Liver (tissue), 8 donors: ENCODE measurements at regions not wholly inside any gene's neighbourhood (a gene's known extent, or its start where the extent isn't known, plus 50 kb on each side); places are given as distances from the start of the nearest gene placed in this dataset.

Experiments used
- DNase-seq: peaks from one replicate; pipeline ENCODE4 v3.0.0-alpha.2; 2017; ENCODE audit warnings: low spot score
- H3K27ac ChIP-seq, 2 donors: one replicate each; pipeline ENCODE4 v1.7.0; 2013; ENCODE audit warnings: inconsistent platforms in 2 of 2, low read length in 2 of 2, control low read depth in 1 of 2, low read depth in 1 of 2, mild to moderate bottlenecking in 1 of 2
- H3K27me3 ChIP-seq, 4 donors: one replicate each; pipeline versions ENCODE4 v1.6.1 to v1.7.0; 2013; ENCODE audit warnings: low read length in 3 of 4, inconsistent platforms in 1 of 4, mild to moderate bottlenecking in 1 of 4, moderate library complexity in 1 of 4; ENCODE audit not compliant: control insufficient read depth in 4 of 4, insufficient read depth in 4 of 4
- H3K36me3 ChIP-seq, 4 donors: one replicate each; pipeline versions ENCODE4 v1.6.1 to v1.7.0; 2013; ENCODE audit warnings: low read length in 3 of 4, mild to moderate bottlenecking in 3 of 4, low read depth in 1 of 4, moderate library complexity in 1 of 4; ENCODE audit not compliant: control insufficient read depth in 4 of 4, insufficient read depth in 3 of 4
- H3K4me1 ChIP-seq, 4 donors: one replicate each; pipeline versions ENCODE4 v1.6.1 to v1.7.0; 2013; ENCODE audit warnings: low read length in 3 of 4, mild to moderate bottlenecking in 3 of 4, moderate library complexity in 1 of 4; ENCODE audit not compliant: control insufficient read depth in 4 of 4, insufficient read depth in 4 of 4
- H3K4me3 ChIP-seq, 3 donors: one replicate each; pipeline versions ENCODE4 v1.6.1 to v1.7.0; 2013; ENCODE audit warnings: low read length in 3 of 3, control low read depth in 1 of 3, low read depth in 1 of 3, mild to moderate bottlenecking in 1 of 3
- H3K9ac ChIP-seq, 2 donors: one replicate each; pipeline ENCODE4 v1.7.0; 2013; ENCODE audit warnings: low read length in 2 of 2, mild to moderate bottlenecking in 2 of 2, moderate library complexity in 2 of 2, control low read depth in 1 of 2, low read depth in 1 of 2
- H3K9me3 ChIP-seq, 4 donors: one replicate each; pipeline versions ENCODE4 v1.6.1 to v1.7.0; 2013; ENCODE audit warnings: low read length in 3 of 4; ENCODE audit not compliant: control insufficient read depth in 4 of 4
- ATF3 ChIP-seq: IDR thresholded peaks from 2 replicates; pipeline ENCODE4 v1.6.1; 2016; ENCODE audit warnings: antibody characterized with exemption
- CTCF ChIP-seq: fragments of 150-350 bp; IDR thresholded peaks from 2 replicates; pipeline ENCODE4 v1.5.1; 2017; ENCODE audit warnings: improper control_type of control experiment, low read depth, low read length; ENCODE audit not compliant: missing input control
- EGR1 ChIP-seq, 2 donors: IDR thresholded peaks; 2 replicates each; pipeline ENCODE4 v1.6.1; 2016 to 2018; ENCODE audit warnings: antibody characterized with exemption in 2 of 2, low read depth in 2 of 2
- FOXA1 ChIP-seq: IDR thresholded peaks from 2 replicates; pipeline ENCODE4 v1.6.1; 2016; ENCODE audit warnings: antibody characterized with exemption
- FOXA2 ChIP-seq: IDR thresholded peaks from 2 replicates; pipeline ENCODE4 v1.6.1; 2016; ENCODE audit warnings: antibody characterized with exemption
- GABPA ChIP-seq, 2 donors: IDR thresholded peaks in 1 of 2; conservative IDR thresholded peaks in 1 of 2; 2 replicates each; pipeline ENCODE4 v1.6.1; 2016; ENCODE audit warnings: antibody characterized with exemption in 2 of 2, mild to moderate bottlenecking in 1 of 2, moderate library complexity in 1 of 2
- HNF4A ChIP-seq, 2 donors: conservative IDR thresholded peaks; 2 replicates each; pipeline ENCODE4 v1.6.1; 2016; ENCODE audit warnings: antibody characterized with exemption in 2 of 2, mild to moderate bottlenecking in 2 of 2
- HNF4G ChIP-seq: IDR thresholded peaks from 2 replicates; pipeline ENCODE4 v1.6.1; 2016; ENCODE audit warnings: antibody characterized with exemption
- MAX ChIP-seq: IDR thresholded peaks from 2 replicates; pipeline ENCODE4 v1.6.1; 2016; ENCODE audit warnings: antibody characterized with exemption
- RAD21 ChIP-seq, 2 donors: IDR thresholded peaks; 2 replicates each; pipeline ENCODE4 v1.6.1; 2016; ENCODE audit warnings: antibody characterized with exemption in 2 of 2, mild to moderate bottlenecking in 2 of 2
- REST ChIP-seq: IDR thresholded peaks from 2 replicates; pipeline ENCODE4 v1.6.1; 2016; ENCODE audit warnings: antibody characterized with exemption, mild to moderate bottlenecking
- RXRA ChIP-seq, 2 donors: IDR thresholded peaks; 2 replicates each; pipeline ENCODE4 v1.6.1; 2017 to 2018; ENCODE audit warnings: antibody characterized with exemption in 2 of 2, mild to moderate bottlenecking in 1 of 2
- SP1 ChIP-seq: IDR thresholded peaks from 2 replicates; pipeline ENCODE4 v1.6.1; 2018; ENCODE audit warnings: antibody characterized with exemption, mild to moderate bottlenecking
- TAF1 ChIP-seq: conservative IDR thresholded peaks from 2 replicates; pipeline ENCODE4 v1.6.1; 2016; ENCODE audit warnings: antibody characterized with exemption, mild to moderate bottlenecking
- YY1 ChIP-seq: IDR thresholded peaks from 2 replicates; pipeline ENCODE4 v1.6.1; 2016; ENCODE audit warnings: antibody characterized with exemption, mild to moderate bottlenecking
- ZBTB33 ChIP-seq: IDR thresholded peaks from 2 replicates; pipeline ENCODE4 v1.6.1; 2016; ENCODE audit warnings: antibody characterized with exemption
- WGBS: extraction: QIAGEN DNeasy Blood & Tissue Kit; methylation state at CpG from one replicate; pipeline ENCODE4 v1.1.7; 2013; 5-methylcytosine and 5-hydroxymethylcytosine counted together
- donor health status: healthy.
- donor health status: healthy.
- donor health status: healthy.
- donor health status: healthy.
- donor health status: healthy.

- no peaks in the 10 kb centered on the region for H3K4me1 ChIP-seq
- no peaks in the 10 kb centered on the region for H3K36me3 ChIP-seq
- H3K27ac ChIP-seq = no peak overlapping the region
- DNase-seq = no peak
- no peak for TF ChIP-seq ZBTB33
- TF ChIP-seq SP1 = no peak
- no peak for TF ChIP-seq HNF4G
- no peak for TF ChIP-seq YY1
- TF ChIP-seq GABPA (IDR thresholded peaks at IDR 0.05 in 1 of 2, conservative IDR thresholded peaks at IDR 0.05 in 1 of 2) = no peak
- TF ChIP-seq MAX = no peak
- no peak for TF ChIP-seq FOXA2
- no peak for TF ChIP-seq FOXA1
- no peak for TF ChIP-seq CTCF
- TF ChIP-seq TAF1 = no peak
- TF ChIP-seq EGR1 (IDR thresholded peaks at IDR 0.05; ENCODE audit: low read depth in 2 of 2) = no peak
- TF ChIP-seq HNF4A (conservative IDR thresholded peaks at IDR 0.05) = no peak
- TF ChIP-seq REST = no peak
- TF ChIP-seq RXRA (IDR thresholded peaks at IDR 0.05) = no peak
- TF ChIP-seq RAD21 (IDR thresholded peaks at IDR 0.05) = no peak
- TF ChIP-seq ATF3 = no peak
- no peak overlapping the region for H3K4me3 ChIP-seq
- peaks cover 0 to 3% (median 0%) of the 10 kb centered on the region in 4 donors for H3K9me3 ChIP-seq
- H3K27me3 ChIP-seq = no peaks in the 10 kb centered on the region
- WGBS = 97% methylated on average over 1 of the region's 1 CpG
- H3K9ac ChIP-seq = no peak overlapping the region
Measured at GRCh38 chr21:15506086-15506485, 223.7 kb upstream of the USP25 start.

GRCh38 chr21:15508554-15508953 lies 221.2 kb upstream of the USP25 start:
- 82% methylated on average over 3 of the region's 3 CpGs for WGBS
- Histone ChIP-seq H3K36me3 (no peaks in the 10 kb centered on the region), H3K4me3 (no peak overlapping the region), H3K27ac (no peak overlapping the region), H3K9ac (no peak overlapping the region), H3K9me3 (peaks cover 0 to 3% (median 0%) of the 10 kb centered on the region in 4 donors), H3K27me3 (no peaks in the 10 kb centered on the region), H3K4me1 (peaks cover 0 to under 1% (median 0%) of the 10 kb centered on the region in 4 donors)
- no peak for TF ChIP-seq MAX
- no peak for TF ChIP-seq HNF4G
- no peak for TF ChIP-seq HNF4A (conservative IDR thresholded peaks at IDR 0.05)
- no peak for TF ChIP-seq GABPA (IDR thresholded peaks at IDR 0.05 in 1 of 2, conservative IDR thresholded peaks at IDR 0.05 in 1 of 2)
- no peak for TF ChIP-seq ZBTB33
- DNase-seq = no peak
